Natural killer cell (primary cell): ENCODE measurements at regions not wholly inside any gene's neighbourhood (a gene's known extent, or its start where the extent isn't known, plus 50 kb on each side); places are given as distances from the start of the nearest gene placed in this dataset.

Source experiments
- ATAC-seq, 3 donors: fragments of 150-1000 bp in 2 of 3; fragments of 200-7000 bp in 1 of 3; cut with Tn5 transposase; 1 replicate in 1 of 3; 2 replicates in 2 of 3; pipeline ENCODE4 v1.10.0; 2021; ENCODE audit warnings: mild to moderate bottlenecking in 2 of 3, moderate library complexity in 2 of 3
- DNase-seq, 2 donors: peaks; one replicate each; pipeline versions ENCODE4 v3.0.0 to v3.0.0-alpha.2; 2013 to 2021; ENCODE audit warnings: mixed read lengths in 1 of 2
- H3K27ac ChIP-seq: one replicate; pipeline ENCODE4 v1.5.1; 2013; ENCODE audit warnings: mild to moderate bottlenecking, low read length
- H3K27me3 ChIP-seq: one replicate; pipeline ENCODE4 v1.6.1; 2013; ENCODE audit warnings: low read length; ENCODE audit not compliant: control insufficient read depth, insufficient read depth
- H3K36me3 ChIP-seq: one replicate; pipeline ENCODE4 v1.6.1; 2013; ENCODE audit warnings: low read length; ENCODE audit not compliant: control insufficient read depth, insufficient read depth
- H3K4me1 ChIP-seq: one replicate; pipeline ENCODE4 v1.6.1; 2013; ENCODE audit warnings: low read length; ENCODE audit not compliant: control insufficient read depth, insufficient read depth
- H3K4me3 ChIP-seq: one replicate; pipeline ENCODE4 v1.5.1; 2013; ENCODE audit warnings: low read length
- H3K9me3 ChIP-seq: one replicate; pipeline ENCODE4 v1.6.1; 2013; ENCODE audit warnings: low read length; ENCODE audit not compliant: control insufficient read depth, insufficient read depth
- H3K27ac Mint-ChIP-seq, 2 donors: one replicate each; pipeline ENCODE4 v1.8.0; 2022; ENCODE audit warnings: mild to moderate bottlenecking in 2 of 2, mixed read lengths in 2 of 2, moderate library complexity in 1 of 2
- H3K27me3 Mint-ChIP-seq, 2 donors: one replicate each; pipeline ENCODE4 v1.8.0; 2022; ENCODE audit warnings: low read depth in 2 of 2, mixed read lengths in 2 of 2
- H3K36me3 Mint-ChIP-seq: one replicate; pipeline ENCODE4 v1.8.0; 2022; ENCODE audit warnings: mixed read lengths
- H3K4me1 Mint-ChIP-seq, 2 donors: one replicate each; pipeline ENCODE4 v1.8.0; 2022; ENCODE audit warnings: mixed read lengths in 2 of 2
- H3K4me3 Mint-ChIP-seq: one replicate; pipeline ENCODE4 v1.8.0; 2022; ENCODE audit warnings: mild to moderate bottlenecking, moderate library complexity, mixed read lengths
- H3K9me3 Mint-ChIP-seq, 2 donors: one replicate each; pipeline ENCODE4 v1.8.0; 2022; ENCODE audit warnings: mixed read lengths in 2 of 2
- CTCF ChIP-seq: fragments of 200-600 bp; IDR thresholded peaks from one replicate; pipeline ENCODE4 v1.8.0; 2022; ENCODE audit warnings: antibody characterized with exemption
- WGBS: methylation state at CpG from one replicate; pipeline ENCODE4 v1.1.7; 2013; ENCODE audit warnings: missing lambda C conversion rate; ENCODE audit not compliant: insufficient coverage; 5-methylcytosine and 5-hydroxymethylcytosine counted together
- intact Hi-C: fragments of 100-400 bp; cut with micrococcal nuclease; formaldehyde crosslinking; loops from one replicate; pipeline ENCODE4 v1.14.2; 2022

- H3K4me3 ChIP-seq: no peak overlapping the region
- ATAC-seq (no peak), DNase-seq (no peak)
- TF ChIP-seq CTCF: no peak
- no peak overlapping the region for H3K27ac ChIP-seq
- H3K4me3 Mint-ChIP-seq: no peak overlapping the region
- H3K27me3 Mint-ChIP-seq: peaks cover 0 to 6% of the 10 kb centered on the region in 2 donors
- H3K36me3 ChIP-seq: no peaks in the 10 kb centered on the region
- H3K27ac Mint-ChIP-seq: no peak overlapping the region
- peaks cover 14% of the 10 kb centered on the region for H3K4me1 ChIP-seq
- H3K4me1 Mint-ChIP-seq: peaks cover 27 to 41% of the 10 kb centered on the region in 2 donors
- H3K9me3 Mint-ChIP-seq: no peaks in the 10 kb centered on the region
- H3K9me3 ChIP-seq: no peaks in the 10 kb centered on the region
- WGBS: 100% methylated on average over 1 of the region's 1 CpG
- no peaks in the 10 kb centered on the region for H3K36me3 Mint-ChIP-seq
- intact Hi-C loops: no loop called here
- no peaks in the 10 kb centered on the region for H3K27me3 ChIP-seq
Measured at GRCh38 chr3:33937628-33938027, 139.2 kb downstream of the PDCD6IP start.

- WGBS: 62% methylated on average over 4 of the region's 5 CpGs
- peaks cover 14% of the 10 kb centered on the region for H3K4me1 ChIP-seq
- DNase-seq: peak in 1 of 2 donors; percentile 9
Measured at GRCh38 chr3:33940149-33940548, 141.7 kb downstream of the PDCD6IP start.

GRCh38 chr3:33940736-33941135, 142.3 kb downstream of the PDCD6IP start:
- DNase-seq: no peak
- Mint-ChIP-seq H3K9me3 (no peaks in the 10 kb centered on the region), H3K36me3 (no peaks in the 10 kb centered on the region), H3K4me3 (no peak overlapping the region), H3K27ac (no peak overlapping the region), H3K4me1 (peaks cover 27 to 33% of the 10 kb centered on the region in 2 donors), H3K27me3 (peaks cover 0 to 6% of the 10 kb centered on the region in 2 donors)
- intact Hi-C loops: no loop called here
- no peak for ATAC-seq
- Histone ChIP-seq H3K36me3 (no peaks in the 10 kb centered on the region), H3K27me3 (no peaks in the 10 kb centered on the region), H3K27ac (no peak overlapping the region), H3K4me3 (no peak overlapping the region), H3K9me3 (no peaks in the 10 kb centered on the region), H3K4me1 (peaks cover 14% of the 10 kb centered on the region)
- no peak for TF ChIP-seq CTCF
- 88% methylated on average over 4 of the region's 4 CpGs for WGBS

More at GRCh38 chr3:33940149-33940548, 141.7 kb downstream of the PDCD6IP start:
- H3K4me3 Mint-ChIP-seq: no peak overlapping the region
- intact Hi-C loops: no loop called here
- Histone ChIP-seq H3K27ac (no peak overlapping the region), H3K4me3 (no peak overlapping the region), H3K36me3 (no peaks in the 10 kb centered on the region), H3K9me3 (no peaks in the 10 kb centered on the region), H3K27me3 (no peaks in the 10 kb centered on the region)
- H3K4me1 Mint-ChIP-seq: peaks cover 27 to 39% of the 10 kb centered on the region in 2 donors
- TF ChIP-seq CTCF: no peak
- no peaks in the 10 kb centered on the region for H3K9me3 Mint-ChIP-seq
- peak in 2 of 3 donors; percentile 45 to 71 for ATAC-seq
- peaks cover 0 to 6% of the 10 kb centered on the region in 2 donors for H3K27me3 Mint-ChIP-seq
- no peak overlapping the region for H3K27ac Mint-ChIP-seq
- H3K36me3 Mint-ChIP-seq: no peaks in the 10 kb centered on the region

- H3K4me1 Mint-ChIP-seq: peaks cover 27 to 32% of the 10 kb centered on the region in 2 donors
- DNase-seq (no peak), ATAC-seq (peak in 1 of 3 donors; percentile 18)
- Histone ChIP-seq H3K9me3 (no peaks in the 10 kb centered on the region), H3K4me1 (peaks cover 14% of the 10 kb centered on the region), H3K27ac (no peak overlapping the region), H3K27me3 (no peaks in the 10 kb centered on the region), H3K4me3 (no peak overlapping the region), H3K36me3 (no peaks in the 10 kb centered on the region)
- WGBS: 14% methylated on average over 1 of the region's 1 CpG
- H3K9me3 Mint-ChIP-seq: no peaks in the 10 kb centered on the region
- peaks cover 0 to 6% of the 10 kb centered on the region in 2 donors for H3K27me3 Mint-ChIP-seq
- no peak overlapping the region for H3K4me3 Mint-ChIP-seq
- H3K36me3 Mint-ChIP-seq: no peaks in the 10 kb centered on the region
- intact Hi-C loops: no loop called here
- no peak for TF ChIP-seq CTCF
- no peak overlapping the region for H3K27ac Mint-ChIP-seq
Measured at GRCh38 chr3:33941804-33942203, 143.4 kb downstream of the PDCD6IP start.
